ENCODE measurements at regions not wholly inside any gene's neighbourhood (a gene's known extent, or its start where the extent isn't known, plus 50 kb on each side); places are given as distances from the start of the nearest gene placed in this dataset.

DNA sequence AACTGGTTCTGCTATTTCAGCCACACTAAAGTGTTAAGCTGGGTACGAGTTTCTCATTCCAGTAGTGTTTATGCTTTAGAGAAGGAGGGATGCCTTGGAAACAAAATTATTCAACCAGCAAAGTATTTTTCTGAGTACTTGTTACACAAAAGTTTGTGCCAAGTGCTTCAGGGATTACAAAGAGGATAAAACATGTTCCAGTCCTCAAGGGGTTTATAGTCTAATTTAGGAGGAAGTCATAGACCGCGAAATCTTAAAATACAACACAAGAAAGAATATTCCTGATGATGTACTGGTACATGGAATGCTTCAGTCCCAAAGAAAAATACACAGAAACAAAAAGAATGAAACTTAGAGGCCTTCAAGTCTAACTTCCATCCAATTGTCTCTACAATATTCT, 85.4 kb upstream of the NR4A3 start:
- no peak for TF ChIP-seq POLR2AphosphoS5 (IDR thresholded peaks at IDR 0.05)
- TF ChIP-seq, protein P1, sequence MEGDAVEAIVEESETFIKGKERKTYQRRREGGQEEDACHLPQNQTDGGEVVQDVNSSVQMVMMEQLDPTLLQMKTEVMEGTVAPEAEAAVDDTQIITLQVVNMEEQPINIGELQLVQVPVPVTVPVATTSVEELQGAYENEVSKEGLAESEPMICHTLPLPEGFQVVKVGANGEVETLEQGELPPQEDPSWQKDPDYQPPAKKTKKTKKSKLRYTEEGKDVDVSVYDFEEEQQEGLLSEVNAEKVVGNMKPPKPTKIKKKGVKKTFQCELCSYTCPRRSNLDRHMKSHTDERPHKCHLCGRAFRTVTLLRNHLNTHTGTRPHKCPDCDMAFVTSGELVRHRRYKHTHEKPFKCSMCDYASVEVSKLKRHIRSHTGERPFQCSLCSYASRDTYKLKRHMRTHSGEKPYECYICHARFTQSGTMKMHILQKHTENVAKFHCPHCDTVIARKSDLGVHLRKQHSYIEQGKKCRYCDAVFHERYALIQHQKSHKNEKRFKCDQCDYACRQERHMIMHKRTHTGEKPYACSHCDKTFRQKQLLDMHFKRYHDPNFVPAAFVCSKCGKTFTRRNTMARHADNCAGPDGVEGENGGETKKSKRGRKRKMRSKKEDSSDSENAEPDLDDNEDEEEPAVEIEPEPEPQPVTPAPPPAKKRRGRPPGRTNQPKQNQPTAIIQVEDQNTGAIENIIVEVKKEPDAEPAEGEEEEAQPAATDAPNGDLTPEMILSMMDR (IDR thresholded peaks at IDR 0.05): no peak
